ENCODE measurements at regions not wholly inside any gene's neighbourhood (a gene's known extent, or its start where the extent isn't known, plus 50 kb on each side); places are given as distances from the start of the nearest gene placed in this dataset.

GRCh38 chr2:125874564-125874963 is 781.4 kb upstream of the GYPC start:
- no peak for TF ChIP-seq CTCF (IDR thresholded peaks at IDR 0.05)
- TF ChIP-seq POLR2A (IDR thresholded peaks at IDR 0.05), result no peak
